ENCODE measurements at regions not wholly inside any gene's neighbourhood (a gene's known extent, or its start where the extent isn't known, plus 50 kb on each side); places are given as distances from the start of the nearest gene placed in this dataset.

- Histone ChIP-seq H3K4me3 (no peak overlapping the region), H3K9me3 (no peaks in the 10 kb centered on the region), H3K4me1 (no peaks in the 10 kb centered on the region), H3K27ac (no peak overlapping the region), H3K27me3 (no peaks in the 10 kb centered on the region), H3K36me3 (no peaks in the 10 kb centered on the region)
- in situ Hi-C loops (cut with MboI; ENCODE audit: low pct_ligation_motif_present in 1 of 4, low pct_unique_long_range_greater_than_20kb in 1 of 4, low sequenced_read_pairs in 3 of 4) = no loop called here
- TF ChIP-seq EP300 (IDR thresholded peaks at IDR 0.05; ENCODE audit: low read depth) (no peak), POLR2A (IDR thresholded peaks at IDR 0.05) (no peak), POLR2AphosphoS5 (IDR thresholded peaks at IDR 0.05) (no peak), CTCF (IDR thresholded peaks at IDR 0.05) (no peak)
- DNase-seq = no peak
- intact Hi-C loops (cut with DNase I; ENCODE audit: low total_unique reads) = no loop called here
- 89 to 92% methylated on average over 5 to 7 of the region's 7 CpGs for WGBS, 2 donors (ENCODE audit: low coverage in 1 of 2)
Measured at GRCh38 chr3:88230638-88231037, 80.9 kb downstream of the C3orf38 start.

- in situ Hi-C loops (cut with MboI; ENCODE audit: low pct_ligation_motif_present in 1 of 4, low pct_unique_long_range_greater_than_20kb in 1 of 4, low sequenced_read_pairs in 3 of 4) (no loop called here), intact Hi-C loops (cut with DNase I; ENCODE audit: low total_unique reads) (no loop called here)
- no peak for DNase-seq
- no peaks in the 10 kb centered on the region for H3K4me1 ChIP-seq
- no peaks in the 10 kb centered on the region for H3K9me3 ChIP-seq
- H3K27ac ChIP-seq = no peak overlapping the region
- WGBS, 2 donors (ENCODE audit: low coverage in 1 of 2) = 68 to 88% methylated on average over 2 to 4 of the region's 4 CpGs
- TF ChIP-seq CTCF (IDR thresholded peaks at IDR 0.05) = no peak
- no peak for TF ChIP-seq POLR2AphosphoS5 (IDR thresholded peaks at IDR 0.05)
- no peak for TF ChIP-seq POLR2A (IDR thresholded peaks at IDR 0.05)
- no peak overlapping the region for H3K4me3 ChIP-seq
- no peaks in the 10 kb centered on the region for H3K36me3 ChIP-seq
- H3K27me3 ChIP-seq = no peaks in the 10 kb centered on the region
Measured at GRCh38 chr3:88231207-88231606, 81.4 kb downstream of the C3orf38 start.

GRCh38 chr3:88231632-88232031, 81.9 kb downstream of the C3orf38 start:
- in situ Hi-C loops (cut with MboI; ENCODE audit: low pct_ligation_motif_present in 1 of 4, low pct_unique_long_range_greater_than_20kb in 1 of 4, low sequenced_read_pairs in 3 of 4) = no loop called here
- TF ChIP-seq POLR2A (IDR thresholded peaks at IDR 0.05) = no peak
- H3K4me1 ChIP-seq = no peaks in the 10 kb centered on the region
- H3K27me3 ChIP-seq = no peaks in the 10 kb centered on the region
- no peaks in the 10 kb centered on the region for H3K36me3 ChIP-seq
- intact Hi-C loops (cut with DNase I; ENCODE audit: low total_unique reads) = no loop called here
- no peak overlapping the region for H3K4me3 ChIP-seq
- H3K9me3 ChIP-seq = no peaks in the 10 kb centered on the region
- 47 to 56% methylated on average over 1 of the region's 1 CpG for WGBS, 2 donors (ENCODE audit: low coverage in 1 of 2)
- no peak overlapping the region for H3K27ac ChIP-seq
- DNase-seq = no peak

GRCh38 chr3:88235102-88235501, 85.3 kb downstream of the C3orf38 start:
- no peaks in the 10 kb centered on the region for H3K9me3 ChIP-seq
- H3K4me3 ChIP-seq = no peak overlapping the region
- no peak for DNase-seq
- TF ChIP-seq EP300 (IDR thresholded peaks at IDR 0.05; ENCODE audit: low read depth) = no peak
- TF ChIP-seq POLR2A (IDR thresholded peaks at IDR 0.05) = no peak
- TF ChIP-seq POLR2AphosphoS5 (IDR thresholded peaks at IDR 0.05) = no peak
- TF ChIP-seq CTCF (IDR thresholded peaks at IDR 0.05) = no peak
- H3K27ac ChIP-seq = no peak overlapping the region
- intact Hi-C loops (cut with DNase I; ENCODE audit: low total_unique reads) = no loop called here
- in situ Hi-C loops (cut with MboI; ENCODE audit: low pct_ligation_motif_present in 1 of 4, low pct_unique_long_range_greater_than_20kb in 1 of 4, low sequenced_read_pairs in 3 of 4) = no loop called here
- no peaks in the 10 kb centered on the region for H3K27me3 ChIP-seq
- no peaks in the 10 kb centered on the region for H3K4me1 ChIP-seq
- 0 to 2% methylated on average over 1 of the region's 1 CpG for WGBS, 2 donors (ENCODE audit: low coverage in 1 of 2)
- H3K36me3 ChIP-seq = no peaks in the 10 kb centered on the region

- H3K9me3 ChIP-seq = no peaks in the 10 kb centered on the region
- intact Hi-C loops (cut with DNase I; ENCODE audit: low total_unique reads) (loop anchor here (2.0 kb wide), 1 partner anchor 43 kb away; no protein-coding TSS in a partner anchor), in situ Hi-C loops (cut with MboI; ENCODE audit: low pct_ligation_motif_present in 1 of 4, low pct_unique_long_range_greater_than_20kb in 1 of 4, low sequenced_read_pairs in 3 of 4) (no loop called here)
- TF ChIP-seq POLR2AphosphoS5 (IDR thresholded peaks at IDR 0.05) (no peak), POLR2A (IDR thresholded peaks at IDR 0.05) (no peak), CTCF (IDR thresholded peaks at IDR 0.05) (no peak), EP300 (IDR thresholded peaks at IDR 0.05; ENCODE audit: low read depth) (no peak)
- no peak overlapping the region for H3K27ac ChIP-seq
- no peak for DNase-seq
- H3K27me3 ChIP-seq = no peaks in the 10 kb centered on the region
- H3K4me1 ChIP-seq = no peaks in the 10 kb centered on the region
- 61 to 66% methylated on average over 4 of the region's 4 CpGs for WGBS, 2 donors (ENCODE audit: low coverage in 1 of 2)
- H3K36me3 ChIP-seq = no peaks in the 10 kb centered on the region
- no peak overlapping the region for H3K4me3 ChIP-seq
Measured at GRCh38 chr3:88239870-88240269, 90.1 kb downstream of the C3orf38 start.

All from transverse colon (tissue), 4 donors.